ENCODE measurements at regions not wholly inside any gene's neighbourhood (a gene's known extent, or its start where the extent isn't known, plus 50 kb on each side); places are given as distances from the start of the nearest gene placed in this dataset.
"Not testable (repeated sequence)": the region's sequence is repeated elsewhere in the genome, so short reads cannot be mapped to it uniquely, and the experiment has no call there.

- H3K4me2 ChIP-seq (ENCODE audit: low read length) = no peak overlapping the region
- no peaks in the 10 kb centered on the region for H3F3A ChIP-seq (ENCODE audit: control insufficient read depth, insufficient read depth)
- H3K4me1 ChIP-seq (ENCODE audit: control insufficient read depth, low read length) = no peaks in the 10 kb centered on the region
- no peaks in the 10 kb centered on the region for H3K79me2 ChIP-seq (ENCODE audit: control insufficient read depth, low read length)
- no peaks in the 10 kb centered on the region; the same call in 1 of the 2 replicates for H3K27me3 ChIP-seq (ENCODE audit: control insufficient read depth, low read length)
- H3K27ac ChIP-seq (ENCODE audit: low read depth, low read length) = no peak overlapping the region
- H3K9me2 ChIP-seq (replicated peaks; ENCODE audit: control insufficient read depth, low read length) = no peaks in the 10 kb centered on the region
- no peaks in the 10 kb centered on the region for H3K36me3 ChIP-seq (ENCODE audit: control insufficient read depth, low read length)
- TF ChIP-seq, protein P1, sequence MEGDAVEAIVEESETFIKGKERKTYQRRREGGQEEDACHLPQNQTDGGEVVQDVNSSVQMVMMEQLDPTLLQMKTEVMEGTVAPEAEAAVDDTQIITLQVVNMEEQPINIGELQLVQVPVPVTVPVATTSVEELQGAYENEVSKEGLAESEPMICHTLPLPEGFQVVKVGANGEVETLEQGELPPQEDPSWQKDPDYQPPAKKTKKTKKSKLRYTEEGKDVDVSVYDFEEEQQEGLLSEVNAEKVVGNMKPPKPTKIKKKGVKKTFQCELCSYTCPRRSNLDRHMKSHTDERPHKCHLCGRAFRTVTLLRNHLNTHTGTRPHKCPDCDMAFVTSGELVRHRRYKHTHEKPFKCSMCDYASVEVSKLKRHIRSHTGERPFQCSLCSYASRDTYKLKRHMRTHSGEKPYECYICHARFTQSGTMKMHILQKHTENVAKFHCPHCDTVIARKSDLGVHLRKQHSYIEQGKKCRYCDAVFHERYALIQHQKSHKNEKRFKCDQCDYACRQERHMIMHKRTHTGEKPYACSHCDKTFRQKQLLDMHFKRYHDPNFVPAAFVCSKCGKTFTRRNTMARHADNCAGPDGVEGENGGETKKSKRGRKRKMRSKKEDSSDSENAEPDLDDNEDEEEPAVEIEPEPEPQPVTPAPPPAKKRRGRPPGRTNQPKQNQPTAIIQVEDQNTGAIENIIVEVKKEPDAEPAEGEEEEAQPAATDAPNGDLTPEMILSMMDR (IDR thresholded peaks at IDR 0.05; ENCODE audit: low read depth, low read length, poor library complexity, severe bottlenecking) = no peak
- no peak for TF ChIP-seq EZH2phosphoT487 (IDR thresholded peaks at IDR 0.05; ENCODE audit: borderline replicate concordance, low read length)
- no peak overlapping the region for H3K4me3 ChIP-seq (ENCODE audit: low read length)
- no peaks in the 10 kb centered on the region for H3K9me3 ChIP-seq (ENCODE audit: control insufficient read depth, insufficient read depth, low read length)
- H4K20me1 ChIP-seq (ENCODE audit: control insufficient read depth, insufficient read depth, low read depth, low read length) = no peaks in the 10 kb centered on the region
Observed at GRCh38 chr7:115289971-115290370, 368.1 kb downstream of the MDFIC start.

- Histone ChIP-seq H3K79me2 (ENCODE audit: control insufficient read depth, low read length) (no peaks in the 10 kb centered on the region), H3K9me3 (ENCODE audit: control insufficient read depth, insufficient read depth, low read length) (no peaks in the 10 kb centered on the region), H3K4me1 (ENCODE audit: control insufficient read depth, low read length) (no peaks in the 10 kb centered on the region), H3K27me3 (ENCODE audit: control insufficient read depth, low read length) (no peaks in the 10 kb centered on the region), H3K27ac (ENCODE audit: low read depth, low read length) (no peak overlapping the region), H3K4me2 (ENCODE audit: low read length) (no peak overlapping the region), H3F3A (ENCODE audit: control insufficient read depth, insufficient read depth) (no peaks in the 10 kb centered on the region), H4K20me1 (ENCODE audit: control insufficient read depth, insufficient read depth, low read depth, low read length) (no peaks in the 10 kb centered on the region), H3K36me3 (ENCODE audit: control insufficient read depth, low read length) (no peaks in the 10 kb centered on the region), H3K9me2 (replicated peaks; ENCODE audit: control insufficient read depth, low read length) (no peaks in the 10 kb centered on the region), H3K4me3 (ENCODE audit: low read length) (no peak overlapping the region)
- no peak for TF ChIP-seq EZH2phosphoT487 (IDR thresholded peaks at IDR 0.05; ENCODE audit: borderline replicate concordance, low read length)
- TF ChIP-seq, protein P1 (IDR thresholded peaks at IDR 0.05; ENCODE audit: low read depth, low read length, poor library complexity, severe bottlenecking) = no peak
Observed at GRCh38 chr7:115276791-115277190, 354.9 kb downstream of the MDFIC start.

DNA sequence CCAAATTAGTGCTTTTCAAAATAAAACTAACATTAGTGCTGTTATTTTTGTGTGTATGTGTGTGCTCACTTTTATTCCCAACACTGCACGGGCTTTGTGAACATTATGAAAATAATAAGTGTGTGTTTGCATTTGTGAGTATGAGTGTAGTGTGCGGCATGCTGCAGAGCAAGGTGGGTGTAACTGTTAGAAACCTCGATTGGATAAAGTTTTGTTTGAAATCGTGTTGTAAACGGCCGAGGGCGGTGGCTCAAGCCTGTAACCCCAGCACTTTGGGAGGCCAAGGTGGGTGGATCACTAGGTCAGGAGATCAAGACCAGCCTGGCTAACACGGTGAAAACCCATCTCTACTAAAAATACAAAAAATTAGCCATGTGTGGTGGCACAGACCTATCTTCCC lies 352.0 kb downstream of the MDFIC start:
- H3F3A ChIP-seq (ENCODE audit: control insufficient read depth, insufficient read depth); H3K9me2 ChIP-seq (replicated peaks; ENCODE audit: control insufficient read depth, low read length); H3K27ac ChIP-seq (ENCODE audit: low read depth, low read length); H3K27me3 ChIP-seq (ENCODE audit: control insufficient read depth, low read length); H4K20me1 ChIP-seq (ENCODE audit: control insufficient read depth, insufficient read depth, low read depth, low read length); H3K4me1 ChIP-seq (ENCODE audit: control insufficient read depth, low read length); H3K9me3 ChIP-seq (ENCODE audit: control insufficient read depth, insufficient read depth, low read length); H3K4me3 ChIP-seq (ENCODE audit: low read length); H3K4me2 ChIP-seq (ENCODE audit: low read length); H3K36me3 ChIP-seq (ENCODE audit: control insufficient read depth, low read length); H3K79me2 ChIP-seq (ENCODE audit: control insufficient read depth, low read length): not testable (repeated sequence)

- Histone ChIP-seq H3K9me3 (ENCODE audit: control insufficient read depth, insufficient read depth, low read length) (no peaks in the 10 kb centered on the region), H3K4me1 (ENCODE audit: control insufficient read depth, low read length) (no peaks in the 10 kb centered on the region), H3K4me3 (ENCODE audit: low read length) (no peak overlapping the region), H3K4me2 (ENCODE audit: low read length) (no peak overlapping the region), H3K9me2 (replicated peaks; ENCODE audit: control insufficient read depth, low read length) (no peaks in the 10 kb centered on the region), H3K27ac (ENCODE audit: low read depth, low read length) (no peak overlapping the region), H3F3A (ENCODE audit: control insufficient read depth, insufficient read depth) (no peaks in the 10 kb centered on the region), H3K27me3 (ENCODE audit: control insufficient read depth, low read length) (no peaks in the 10 kb centered on the region), H3K79me2 (ENCODE audit: control insufficient read depth, low read length) (no peaks in the 10 kb centered on the region), H4K20me1 (ENCODE audit: control insufficient read depth, insufficient read depth, low read depth, low read length) (no peaks in the 10 kb centered on the region), H3K36me3 (ENCODE audit: control insufficient read depth, low read length) (no peaks in the 10 kb centered on the region)
- TF ChIP-seq, protein P1 (IDR thresholded peaks at IDR 0.05; ENCODE audit: low read depth, low read length, poor library complexity, severe bottlenecking) = no peak
- no peak for TF ChIP-seq EZH2phosphoT487 (IDR thresholded peaks at IDR 0.05; ENCODE audit: borderline replicate concordance, low read length)
Observed at GRCh38 chr7:115273139-115273772, 351.4 kb downstream of the MDFIC start.
